Stomach (tissue), 8 donors: ENCODE measurements at regions not wholly inside any gene's neighbourhood (a gene's known extent, or its start where the extent isn't known, plus 50 kb on each side); places are given as distances from the start of the nearest gene placed in this dataset.

ENCODE experiments used
- DNase-seq, 2 donors: peaks; one replicate each; pipeline versions ENCODE4 v3.0.0 to v3.0.0-alpha.2; 2013 to 2019
- H3K27ac ChIP-seq, 5 donors: fragments of 200-600 bp in 4 of 5; sonication (generic) in 4 of 5; one replicate each; pipeline ENCODE4 v1.5.1; 2013 to 2019; ENCODE audit warnings: mild to moderate bottlenecking in 1 of 5, moderate library complexity in 1 of 5
- H3K27me3 ChIP-seq, 3 donors: fragments of 200-600 bp; sonication (generic); one replicate each; pipeline ENCODE4 v1.5.1; 2017 to 2019; ENCODE audit warnings: mixed run types in 1 of 3
- H3K36me3 ChIP-seq, 4 donors: fragments of 200-600 bp; sonication (generic); 1 replicate in 3 of 4; 2 replicates in 1 of 4; pipeline ENCODE4 v1.5.1; 2016 to 2019
- H3K4me1 ChIP-seq, 4 donors: fragments of 200-600 bp; sonication (generic); one replicate each; pipeline ENCODE4 v1.5.1; 2016 to 2019
- H3K4me3 ChIP-seq, 4 donors: fragments of 200-600 bp; sonication (generic) in 3 of 4; one replicate each; pipeline ENCODE4 v1.5.1; 2016 to 2019; ENCODE audit warnings: mild to moderate bottlenecking in 1 of 4
- H3K9me3 ChIP-seq, 4 donors: fragments of 200-600 bp; sonication (generic); one replicate each; pipeline ENCODE4 v1.5.1; 2016 to 2019
- EP300 ChIP-seq: sonication (generic); formaldehyde crosslinking; IDR thresholded peaks from one replicate; pipeline ENCODE4 v1.6.1; 2017; ENCODE audit warnings: antibody characterized with exemption
- POLR2A ChIP-seq, 4 donors: fragments of 450-650 bp; IDR thresholded peaks; one replicate each; pipeline ENCODE4 v1.6.1; 2016; ENCODE audit warnings: antibody characterized with exemption in 4 of 4, control low read depth in 2 of 4, mild to moderate bottlenecking in 1 of 4, moderate library complexity in 1 of 4
- POLR2AphosphoS5 ChIP-seq, 3 donors: sonication (generic); formaldehyde crosslinking; IDR thresholded peaks; one replicate each; pipeline ENCODE4 v1.6.1; 2016; ENCODE audit warnings: antibody characterized with exemption in 3 of 3
- WGBS, 5 donors: extraction: QIAGEN DNeasy Blood & Tissue Kit in 3 of 5; methylation state at CpG; one replicate each; pipeline versions ENCODE4 v1.1.5 to v1.1.7; 2013 to 2018; 5-methylcytosine and 5-hydroxymethylcytosine counted together
- intact Hi-C: fragments of 100-400 bp; cut with DNase I; formaldehyde crosslinking; loops from one replicate; pipeline ENCODE4 v1.15.1; 2023; ENCODE audit warnings: low total_unique reads
- TF ChIP-seq, protein P1 (sequence below), 7 experiments: fragments of 450-650 bp in 4 of 7; fragments of 200-600 bp in 3 of 7; sonication (generic) in 3 of 7; IDR thresholded peaks; one replicate each; pipeline ENCODE4 v1.5.1; 2016 to 2019; ENCODE audit warnings: antibody characterized with exemption in 7 of 7, control low read depth in 2 of 7, mild to moderate bottlenecking in 1 of 7
- donor health status: healthy with polysubstance abuse.
- donor health status: Bipolar disorder and iron deficiency.
- donor health status: healthy.

DNA sequence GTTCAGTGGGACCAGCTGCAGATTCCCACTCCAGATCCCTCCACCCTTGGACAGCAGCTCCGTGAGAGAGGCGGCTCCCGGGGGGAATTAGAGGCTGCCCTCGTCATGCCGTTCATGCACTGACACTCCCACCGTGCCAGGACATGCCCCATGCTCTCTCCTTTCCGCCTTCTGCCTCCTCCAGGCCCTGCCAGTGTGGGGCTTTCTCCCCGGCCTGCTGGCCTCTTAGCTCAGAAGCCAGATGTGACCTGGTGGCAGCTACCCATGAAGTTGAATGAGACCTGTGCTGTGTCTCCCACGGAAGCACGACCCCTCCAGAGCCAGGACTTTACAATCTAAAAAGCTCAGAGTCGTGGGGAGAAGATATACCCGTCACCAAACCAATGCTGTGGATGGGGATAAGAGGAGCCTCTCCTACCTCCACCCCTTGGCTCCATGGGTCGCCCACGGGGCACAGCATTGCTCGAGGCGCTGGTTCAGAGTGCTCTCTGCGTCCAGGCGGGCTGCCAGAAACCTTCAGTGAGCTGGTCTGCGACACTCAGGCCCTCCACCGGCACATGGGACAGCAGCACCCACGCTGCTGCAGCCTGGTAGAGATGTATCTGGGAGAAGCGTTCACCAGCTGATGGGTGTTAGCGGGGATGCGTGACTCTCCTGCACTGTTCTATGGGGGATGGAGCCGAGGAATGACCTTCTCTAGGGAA lies 111.0 kb upstream of the GPC1 start:
- H3K36me3 ChIP-seq = no peaks in the 10 kb centered on the region
- TF ChIP-seq EP300 (no peak), POLR2AphosphoS5 (IDR thresholded peaks at IDR 0.05) (no peak)
- TF ChIP-seq, protein P1, sequence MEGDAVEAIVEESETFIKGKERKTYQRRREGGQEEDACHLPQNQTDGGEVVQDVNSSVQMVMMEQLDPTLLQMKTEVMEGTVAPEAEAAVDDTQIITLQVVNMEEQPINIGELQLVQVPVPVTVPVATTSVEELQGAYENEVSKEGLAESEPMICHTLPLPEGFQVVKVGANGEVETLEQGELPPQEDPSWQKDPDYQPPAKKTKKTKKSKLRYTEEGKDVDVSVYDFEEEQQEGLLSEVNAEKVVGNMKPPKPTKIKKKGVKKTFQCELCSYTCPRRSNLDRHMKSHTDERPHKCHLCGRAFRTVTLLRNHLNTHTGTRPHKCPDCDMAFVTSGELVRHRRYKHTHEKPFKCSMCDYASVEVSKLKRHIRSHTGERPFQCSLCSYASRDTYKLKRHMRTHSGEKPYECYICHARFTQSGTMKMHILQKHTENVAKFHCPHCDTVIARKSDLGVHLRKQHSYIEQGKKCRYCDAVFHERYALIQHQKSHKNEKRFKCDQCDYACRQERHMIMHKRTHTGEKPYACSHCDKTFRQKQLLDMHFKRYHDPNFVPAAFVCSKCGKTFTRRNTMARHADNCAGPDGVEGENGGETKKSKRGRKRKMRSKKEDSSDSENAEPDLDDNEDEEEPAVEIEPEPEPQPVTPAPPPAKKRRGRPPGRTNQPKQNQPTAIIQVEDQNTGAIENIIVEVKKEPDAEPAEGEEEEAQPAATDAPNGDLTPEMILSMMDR (IDR thresholded peaks at IDR 0.05) = no peak
- H3K9me3 ChIP-seq = no peaks in the 10 kb centered on the region
- intact Hi-C loops = no loop called here
- WGBS, 5 donors = 69 to 82% (median 77%) methylated on average over 24 to 25 of the region's 25 CpGs
- H3K27me3 ChIP-seq = peaks cover 0 to 38% (median 0%) of the 10 kb centered on the region in 3 donors
- no peak overlapping the region for H3K4me3 ChIP-seq
- no peak overlapping the region for H3K27ac ChIP-seq
- DNase-seq = no peak
- H3K4me1 ChIP-seq = peaks cover 0 to 8% (median 0%) of the 10 kb centered on the region in 4 donors

DNA sequence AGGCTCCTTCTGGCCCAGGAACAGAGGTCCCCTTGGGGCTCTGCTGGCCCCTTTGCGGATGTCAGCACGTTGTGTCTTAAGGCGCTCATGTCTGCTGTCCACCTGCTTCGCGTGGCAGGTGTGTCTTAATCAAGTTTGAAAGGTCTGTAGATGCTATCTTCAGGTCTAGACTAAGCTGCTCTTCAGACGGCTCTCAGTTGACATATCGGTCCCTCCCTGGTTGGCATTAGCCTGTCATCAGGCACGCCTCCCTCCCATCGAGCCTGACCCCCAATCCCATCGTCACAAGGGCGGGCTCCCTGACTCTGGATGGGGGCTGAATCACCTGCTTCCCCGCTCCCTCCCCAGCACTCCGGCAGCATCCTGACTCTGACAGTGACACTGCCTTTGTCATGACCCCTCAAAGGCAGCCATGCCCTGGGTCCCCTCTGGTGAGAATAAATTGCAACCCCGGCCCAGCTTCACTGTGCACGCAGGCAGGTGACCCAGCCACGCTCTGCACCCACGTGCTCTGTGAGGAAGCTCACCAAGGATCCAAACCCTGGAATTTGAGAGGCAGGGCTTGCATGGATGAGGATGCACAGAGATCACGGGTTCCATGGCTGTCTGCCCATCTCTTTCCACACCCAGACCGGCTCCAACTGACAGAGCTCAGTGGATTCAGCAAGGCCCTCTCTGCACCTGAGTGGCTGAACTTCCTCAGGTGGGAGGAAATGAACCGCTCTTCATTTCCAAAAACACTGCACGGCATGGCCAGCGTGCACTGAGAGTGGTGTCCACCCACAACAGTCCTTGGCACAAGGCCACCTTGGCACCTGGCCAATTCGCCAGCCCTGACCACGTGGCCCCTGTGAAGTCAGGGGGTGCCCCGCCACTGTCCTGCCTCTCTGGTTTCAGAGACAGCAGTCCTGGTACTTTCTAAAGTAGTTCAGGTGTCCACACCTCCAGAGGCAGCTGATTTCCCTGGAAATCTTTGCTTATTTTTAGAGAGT lies 110.2 kb upstream of the GPC1 start:
- intact Hi-C loops = no loop called here
- WGBS, 5 donors = 66 to 76% (median 71%) methylated on average over 22 to 25 of the region's 25 CpGs
- DNase-seq = peak in 1 of 2 donors; percentile 38

DNA sequence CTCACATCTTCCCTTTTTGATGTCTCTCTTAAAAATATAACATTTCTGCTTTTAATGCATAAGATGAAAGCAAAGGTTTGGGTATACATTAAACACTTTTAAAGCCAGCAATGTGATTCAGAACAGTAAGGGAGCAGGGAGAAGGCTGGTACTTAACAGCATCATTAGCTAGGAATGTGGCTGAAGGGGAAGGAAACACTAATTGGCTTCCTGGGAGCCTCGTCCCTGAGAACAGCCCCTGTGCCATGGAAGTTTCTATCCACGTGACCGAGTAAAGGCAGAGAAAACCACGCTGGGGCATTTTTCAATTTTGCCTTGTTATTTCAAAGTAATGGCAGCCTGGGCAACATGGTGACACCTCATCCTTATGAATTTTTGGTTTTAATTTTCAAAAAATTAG lies 109.2 kb upstream of the GPC1 start:
- Histone ChIP-seq H3K27me3 (peaks cover 0 to 38% (median 0%) of the 10 kb centered on the region in 3 donors), H3K9me3 (peaks cover 0 to 4% (median 3%) of the 10 kb centered on the region in 4 donors), H3K36me3 (no peaks in the 10 kb centered on the region), H3K4me3 (no peak overlapping the region), H3K4me1 (peaks cover 0 to 8% (median 0%) of the 10 kb centered on the region in 4 donors), H3K27ac (no peak overlapping the region)
- 51 to 71% (median 63%) methylated on average over 4 of the region's 4 CpGs for WGBS, 5 donors
- no peak for DNase-seq
- TF ChIP-seq, protein P1 (IDR thresholded peaks at IDR 0.05) = no peak
- TF ChIP-seq EP300 = no peak
- TF ChIP-seq POLR2AphosphoS5 (IDR thresholded peaks at IDR 0.05) = no peak
- no peak for TF ChIP-seq POLR2A (IDR thresholded peaks at IDR 0.05)
- intact Hi-C loops = no loop called here

More for the DNA sequence above, 110.2 kb upstream of the GPC1 start:
- Histone ChIP-seq H3K27ac (no peak overlapping the region), H3K4me3 (no peak overlapping the region), H3K36me3 (no peaks in the 10 kb centered on the region), H3K9me3 (no peaks in the 10 kb centered on the region), H3K27me3 (peaks cover 0 to 44% (median 0%) of the 10 kb centered on the region in 3 donors), H3K4me1 (peaks cover 0 to 8% (median 0%) of the 10 kb centered on the region in 4 donors)
- TF ChIP-seq, protein P1 (IDR thresholded peaks at IDR 0.05) = no peak
- TF ChIP-seq POLR2AphosphoS5 (IDR thresholded peaks at IDR 0.05) = no peak
- TF ChIP-seq EP300 = no peak
- TF ChIP-seq POLR2A (IDR thresholded peaks at IDR 0.05) = no peak

DNA sequence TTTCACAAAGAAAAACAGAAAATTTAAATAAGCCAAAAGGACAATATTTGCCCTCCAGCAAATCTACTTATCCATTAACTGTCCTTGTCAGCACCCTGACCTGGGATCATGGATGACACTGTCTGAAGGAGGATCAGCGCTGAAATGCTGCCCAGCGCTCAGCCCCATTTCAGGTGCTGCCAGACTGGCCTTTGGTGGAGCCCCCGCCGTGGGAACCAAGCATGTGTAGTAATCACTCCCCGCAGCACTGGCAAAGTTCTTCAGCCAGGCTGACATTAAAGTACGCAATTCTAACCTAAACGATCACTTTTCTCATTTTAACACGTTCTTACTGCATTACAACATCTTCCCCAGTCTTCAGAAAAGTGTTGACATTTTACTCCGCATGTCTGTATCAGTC lies 108.6 kb upstream of the GPC1 start:
- TF ChIP-seq, protein P1 (IDR thresholded peaks at IDR 0.05) = no peak
- no peak for TF ChIP-seq EP300
- no peak for TF ChIP-seq POLR2A (IDR thresholded peaks at IDR 0.05)
- TF ChIP-seq POLR2AphosphoS5 (IDR thresholded peaks at IDR 0.05) = no peak
- no peak overlapping the region for H3K27ac ChIP-seq
- peaks cover 0 to 11% (median 9%) of the 10 kb centered on the region in 4 donors for H3K9me3 ChIP-seq
- no peak for DNase-seq
- H3K27me3 ChIP-seq = peaks cover 0 to 38% (median 0%) of the 10 kb centered on the region in 3 donors
- WGBS, 5 donors = 82 to 88% (median 86%) methylated on average over 9 of the region's 9 CpGs
- H3K36me3 ChIP-seq = no peaks in the 10 kb centered on the region
- intact Hi-C loops = no loop called here
- no peak overlapping the region for H3K4me3 ChIP-seq
- H3K4me1 ChIP-seq = peaks cover 0 to 8% (median 0%) of the 10 kb centered on the region in 4 donors
